Keratinocyte (primary cell): ENCODE measurements at regions not wholly inside any gene's neighbourhood (a gene's known extent, or its start where the extent isn't known, plus 50 kb on each side); places are given as distances from the start of the nearest gene placed in this dataset.

Source experiments
- DNase-seq: peaks from one replicate; pipeline ENCODE4 v3.0.0-alpha.2; 2011; ENCODE audit warnings: low read depth, missing footprints, low spot score
- FAIRE-seq: peaks from 2 replicates; lab custom pipeline; 2011; peaks lifted over from hg19 to GRCh38; lab: Jason Lieb, UNC
- H2AFZ ChIP-seq: 2 replicates; pipeline ENCODE4 v1.6.0; 2012; ENCODE audit warnings: low read length, control low read depth, inconsistent platforms; ENCODE audit not compliant: control insufficient read depth
- H3K27ac ChIP-seq: 2 replicates; pipeline ENCODE4 v1.5.1; 2011; ENCODE audit warnings: low read length; ENCODE audit not compliant: control insufficient read depth, insufficient read depth
- H3K27me3 ChIP-seq: 3 replicates; pipeline ENCODE4 v1.6.0; 2011; ENCODE audit warnings: low read length; ENCODE audit not compliant: control insufficient read depth, insufficient read depth; ENCODE audit errors: extremely low read depth
- H3K36me3 ChIP-seq, 2 experiments: 2 replicates in 1 of 2; 3 replicates in 1 of 2; pipeline ENCODE4 v1.5.1; 2011; ENCODE audit warnings: low read length in 2 of 2, mild to moderate bottlenecking in 1 of 2; ENCODE audit not compliant: control insufficient read depth in 2 of 2, insufficient read depth in 2 of 2; ENCODE audit errors: extremely low read depth in 1 of 2
- H3K4me1 ChIP-seq: 3 replicates; pipeline ENCODE4 v1.5.1; 2011; ENCODE audit warnings: low read length; ENCODE audit not compliant: control insufficient read depth, insufficient read depth; ENCODE audit errors: extremely low read depth
- H3K4me2 ChIP-seq: 3 replicates; pipeline ENCODE4 v1.6.0; 2011; ENCODE audit warnings: low read depth, low read length; ENCODE audit not compliant: control insufficient read depth, insufficient read depth; ENCODE audit errors: extremely low read depth
- H3K4me3 ChIP-seq, 3 experiments: fragments of 200-600 bp in 1 of 3; sonication (generic) in 1 of 3; 2 replicates in 2 of 3; 3 replicates in 1 of 3; pipeline ENCODE4 v1.5.1; 2011 to 2016; ENCODE audit warnings: low read length in 3 of 3, mild to moderate bottlenecking in 3 of 3, control low read depth in 2 of 3, inconsistent platforms in 1 of 3, low read depth in 1 of 3, mixed read lengths in 1 of 3, mixed run types in 1 of 3, moderate library complexity in 1 of 3; ENCODE audit not compliant: control insufficient read depth in 2 of 3, insufficient read depth in 2 of 3; ENCODE audit errors: extremely low read depth in 1 of 3
- H3K79me2 ChIP-seq: 2 replicates; pipeline ENCODE4 v1.6.0; 2012; ENCODE audit warnings: low read length; ENCODE audit not compliant: control insufficient read depth, insufficient read depth
- H3K9ac ChIP-seq: 3 replicates; pipeline ENCODE4 v1.6.0; 2011; ENCODE audit warnings: low read length; ENCODE audit not compliant: control insufficient read depth, insufficient read depth; ENCODE audit errors: extremely low read depth
- H3K9me1 ChIP-seq: 3 replicates; pipeline ENCODE4 v1.6.0; 2011; ENCODE audit warnings: low read length; ENCODE audit not compliant: control insufficient read depth, insufficient read depth; ENCODE audit errors: extremely low read depth
- H3K9me3 ChIP-seq: 2 replicates; pipeline ENCODE4 v1.5.1; 2012; ENCODE audit warnings: low read depth, low read length; ENCODE audit not compliant: control insufficient read depth
- H4K20me1 ChIP-seq: 3 replicates; pipeline ENCODE4 v1.6.0; 2011; ENCODE audit warnings: low read length; ENCODE audit not compliant: control insufficient read depth, insufficient read depth; ENCODE audit errors: extremely low read depth
- CTCF ChIP-seq, 3 experiments: IDR thresholded peaks in 1 of 3; conservative IDR thresholded peaks in 1 of 3; optimal IDR thresholded peaks in 1 of 3; 2 replicates in 2 of 3; 3 replicates in 1 of 3; pipeline versions ENCODE3 to v1.5.1; 2011; ENCODE audit warnings: low read length in 3 of 3, mild to moderate bottlenecking in 3 of 3, moderate library complexity in 2 of 3, control low read depth in 1 of 3, inconsistent platforms in 1 of 3; ENCODE audit not compliant: insufficient read depth in 2 of 3; ENCODE audit errors: extremely low read depth in 1 of 3
- EZH2 ChIP-seq: IDR thresholded peaks from one replicate; pipeline ENCODE4 v1.6.1; 2012; ENCODE audit warnings: inconsistent platforms, mild to moderate bottlenecking, low read length, moderate library complexity
- dilution Hi-C: fragments of 300-500 bp; cut with MboI; formaldehyde crosslinking; loops from one replicate; pipeline ENCODE4 v1.7.0; 2020; ENCODE audit warnings: low sequenced_read_pairs; ENCODE audit not compliant: extremely low pct_ligation_motif_present

GRCh38 chr2:107072150-107072940, 186.4 kb upstream of the ST6GAL2 start:
- Histone ChIP-seq H3K4me1 (no peaks in the 10 kb centered on the region), H3K9ac (no peak overlapping the region), H3K4me2 (no peak overlapping the region), H4K20me1 (no peaks in the 10 kb centered on the region), H3K36me3 (no peaks in the 10 kb centered on the region), H3K9me3 (no peaks in the 10 kb centered on the region), H3K9me1 (no peaks in the 10 kb centered on the region), H3K79me2 (no peaks in the 10 kb centered on the region), H3K27ac (no peak overlapping the region), H2AFZ (peak overlapping the region; percentile 20), H3K27me3 (no peaks in the 10 kb centered on the region), H3K4me3 (no peak overlapping the region)
- TF ChIP-seq EZH2 (no peak), CTCF (optimal IDR thresholded peaks at IDR 0.05 in 1 of 3, IDR thresholded peaks at IDR 0.05 in 1 of 3, conservative IDR thresholded peaks at IDR 0.05 in 1 of 3; ENCODE audit: extremely low read depth in 1 of 3, insufficient read depth in 2 of 3, low read length in 3 of 3) (no peak)
- FAIRE-seq (no peak), DNase-seq (no peak)
- dilution Hi-C loops: no loop called here

GRCh38 chr2:107078584-107078983, 192.6 kb upstream of the ST6GAL2 start:
- H2AFZ ChIP-seq: no peak overlapping the region
- no peaks in the 10 kb centered on the region for H3K9me1 ChIP-seq
- TF ChIP-seq EZH2: no peak
- no peak for TF ChIP-seq CTCF (optimal IDR thresholded peaks at IDR 0.05 in 1 of 3, IDR thresholded peaks at IDR 0.05 in 1 of 3, conservative IDR thresholded peaks at IDR 0.05 in 1 of 3; ENCODE audit: extremely low read depth in 1 of 3, insufficient read depth in 2 of 3, low read length in 3 of 3)
- no peaks in the 10 kb centered on the region for H3K9me3 ChIP-seq
- H3K4me3 ChIP-seq: no peak overlapping the region
- DNase-seq (no peak), FAIRE-seq (no peak)
- dilution Hi-C loops: no loop called here
- H3K9ac ChIP-seq: no peak overlapping the region
- no peaks in the 10 kb centered on the region for H3K27me3 ChIP-seq
- no peaks in the 10 kb centered on the region for H3K36me3 ChIP-seq
- H3K27ac ChIP-seq: no peak overlapping the region
- no peaks in the 10 kb centered on the region for H3K4me1 ChIP-seq
- no peak overlapping the region for H3K4me2 ChIP-seq
- no peaks in the 10 kb centered on the region for H4K20me1 ChIP-seq
- no peaks in the 10 kb centered on the region for H3K79me2 ChIP-seq
